ENCODE measurements at regions not wholly inside any gene's neighbourhood (a gene's known extent, or its start where the extent isn't known, plus 50 kb on each side); places are given as distances from the start of the nearest gene placed in this dataset.

GRCh38 chr1:56340977-56341376 lies 238.4 kb downstream of the PLPP3 start:
- DNase-seq, result no peak

GRCh38 chr1:56339786-56340465 lies 239.4 kb downstream of the PLPP3 start:
- DNase-seq, result no peak

- no peak for DNase-seq
Measured at GRCh38 chr1:56339093-56339492, 240.3 kb downstream of the PLPP3 start.

- DNase-seq, result no peak
Measured at GRCh38 chr1:56336982-56337381, 242.4 kb downstream of the PLPP3 start.

GRCh38 chr1:56335394-56335793 lies 244.0 kb downstream of the PLPP3 start:
- no peak for DNase-seq

GRCh38 chr1:56334047-56334446 lies 245.3 kb downstream of the PLPP3 start:
- no peak for DNase-seq

GRCh38 chr1:56333461-56333860 lies 245.9 kb downstream of the PLPP3 start:
- no peak for DNase-seq

- DNase-seq, result no peak
Measured at GRCh38 chr1:56331892-56332567, 247.3 kb downstream of the PLPP3 start.

GRCh38 chr1:56331207-56331891 lies 248.0 kb downstream of the PLPP3 start:
- DNase-seq, result no peak

GRCh38 chr1:56330391-56331026 lies 248.9 kb downstream of the PLPP3 start:
- no peak for DNase-seq

- no peak for DNase-seq
Measured at GRCh38 chr1:56329970-56330369, 249.4 kb downstream of the PLPP3 start.

- DNase-seq, result no peak
Measured at GRCh38 chr1:56327195-56327594, 252.2 kb downstream of the PLPP3 start.

- no peak for DNase-seq
Measured at GRCh38 chr1:56326056-56326455, 253.3 kb downstream of the PLPP3 start.

GRCh38 chr1:56324504-56324903 lies 254.9 kb downstream of the PLPP3 start:
- DNase-seq, result no peak

GRCh38 chr1:56322211-56322610 lies 257.2 kb downstream of the PLPP3 start:
- DNase-seq, result no peak

GRCh38 chr1:56321150-56321490 lies 258.2 kb downstream of the PLPP3 start:
- DNase-seq, result no peak

- no peak for DNase-seq
Measured at GRCh38 chr1:56320464-56321149, 258.8 kb downstream of the PLPP3 start.

- no peak for DNase-seq
Measured at GRCh38 chr1:56317722-56318121, 261.6 kb downstream of the PLPP3 start.

- DNase-seq, result no peak
Measured at GRCh38 chr1:56315293-56315942, 263.9 kb downstream of the PLPP3 start.

- no peak for DNase-seq
Measured at GRCh38 chr1:56313560-56313959, 265.8 kb downstream of the PLPP3 start.

GRCh38 chr1:56311766-56312165 lies 267.6 kb downstream of the PLPP3 start:
- no peak for DNase-seq

GRCh38 chr1:56310945-56311344 lies 268.4 kb downstream of the PLPP3 start:
- no peak for DNase-seq

GRCh38 chr1:56309065-56309464 lies 270.3 kb downstream of the PLPP3 start:
- DNase-seq, result no peak
